WTC11 (cell line): ENCODE measurements at regions not wholly inside any gene's neighbourhood (a gene's known extent, or its start where the extent isn't known, plus 50 kb on each side); places are given as distances from the start of the nearest gene placed in this dataset.

ENCODE experiments used
- CTCF ChIP-seq: fragments of 200-600 bp; IDR thresholded peaks from 2 replicates; pipeline ENCODE4 v1.8.0; 2022; ENCODE audit warnings: antibody characterized with exemption
- ZNF121 ChIP-seq: sonication (generic); formaldehyde crosslinking; IDR thresholded peaks from 2 replicates; pipeline ENCODE4 v1.8.0; 2023; ENCODE audit warnings: missing genetic modification reagents

GRCh38 chr4:43224559-43224958 lies 332.0 kb downstream of the GRXCR1 start:
- TF ChIP-seq CTCF (no peak), ZNF121 (CRISPR knock-in tag) (no peak)
